OCI-LY7 (cell line): ENCODE measurements at regions not wholly inside any gene's neighbourhood (a gene's known extent, or its start where the extent isn't known, plus 50 kb on each side); places are given as distances from the start of the nearest gene placed in this dataset.

Experiments
- BruUV-seq: library from RNA; stranded (reverse); fragments of 400-500 nt; replicated peaks from 2 replicates; lab custom pipeline; 2021; lab: Mats Ljungman, UMichigan
- CTCF ChIA-PET: fragments of 300-600 bp; sonication (Branson Sonifier 250); formaldehyde crosslinking; loops from one replicate; lab custom pipeline; 2022; ENCODE audit warnings: antibody characterized with exemption; ENCODE audit not compliant: unreplicated experiment; lab: Charles Lee
- POLR2A ChIA-PET: fragments of 300-600 bp; sonication (Branson Sonifier 250); formaldehyde crosslinking; loops from one replicate; lab custom pipeline; 2022; ENCODE audit warnings: antibody characterized with exemption; lab: Charles Lee
- DNase-seq: peaks from one replicate; pipeline ENCODE4 v3.0.0-alpha.2; 2015; ENCODE audit warnings: low spot score
- H2AFZ ChIP-seq: fragments of 200-600 bp; sonication (generic), shearing (Covaris generic); 2 replicates; pipeline ENCODE4 v1.6.1; 2014; ENCODE audit warnings: mild to moderate bottlenecking, antibody characterized with exemption, low read length, moderate library complexity
- H3K27ac ChIP-seq: fragments of 200-600 bp; sonication (generic); 2 replicates; pipeline ENCODE4 v1.5.1; 2014; ENCODE audit warnings: mixed run types, low read depth, mild to moderate bottlenecking, moderate library complexity, low read length, inconsistent platforms; ENCODE audit not compliant: poor library complexity, severe bottlenecking
- H3K36me3 ChIP-seq: fragments of 200-600 bp; sonication (generic); 2 replicates; pipeline ENCODE4 v1.6.1; 2014; ENCODE audit warnings: mild to moderate bottlenecking, antibody characterized with exemption, low read length, moderate library complexity, mixed read lengths; ENCODE audit not compliant: insufficient read depth
- H3K4me1 ChIP-seq: fragments of 200-600 bp; sonication (generic); 2 replicates; pipeline ENCODE4 v1.5.1; 2014; ENCODE audit warnings: mild to moderate bottlenecking, low read length; ENCODE audit not compliant: insufficient read depth, poor library complexity, severe bottlenecking
- H3K4me2 ChIP-seq: fragments of 200-600 bp; sonication (generic); 2 replicates; pipeline ENCODE4 v1.6.1; 2014; ENCODE audit warnings: mild to moderate bottlenecking, low read length
- H3K4me3 ChIP-seq: fragments of 200-600 bp; sonication (generic); 2 replicates; pipeline ENCODE4 v1.5.1; 2014; ENCODE audit warnings: mild to moderate bottlenecking, low read depth, low read length; ENCODE audit not compliant: poor library complexity, severe bottlenecking
- H3K79me2 ChIP-seq: fragments of 200-600 bp; sonication (generic); 2 replicates; pipeline ENCODE4 v1.6.1; 2016; ENCODE audit warnings: low read depth, mild to moderate bottlenecking, low read length, moderate library complexity, mixed read lengths; ENCODE audit not compliant: insufficient read depth
- H3K9me2 ChIP-seq: fragments of 200-600 bp; sonication (generic); 2 replicates; pipeline ENCODE4 v1.6.1; 2016; ENCODE audit warnings: mild to moderate bottlenecking, low read length, mixed read lengths; ENCODE audit not compliant: insufficient read depth
- H3K9me3 ChIP-seq: fragments of 200-600 bp; sonication (generic); 2 replicates; pipeline ENCODE4 v1.6.1; 2014; ENCODE audit warnings: mild to moderate bottlenecking, mixed run types, low read length, mixed read lengths
- H4K20me1 ChIP-seq: fragments of 200-600 bp; sonication (generic); 2 replicates; pipeline ENCODE4 v1.6.1; 2014; ENCODE audit warnings: mild to moderate bottlenecking, antibody characterized with exemption, low read length, moderate library complexity, mixed read lengths; ENCODE audit not compliant: insufficient read depth
- CTCF ChIP-seq: fragments of 200-600 bp; sonication (generic); conservative IDR thresholded peaks from 2 replicates; pipeline ENCODE4 v1.5.1; 2014; ENCODE audit warnings: mild to moderate bottlenecking, antibody characterized with exemption, low read length, moderate library complexity, mixed read lengths
- EZH2phosphoT487 ChIP-seq: fragments of 200-600 bp; sonication (generic); IDR thresholded peaks from 2 replicates; pipeline ENCODE4 v1.6.1; 2018; ENCODE audit warnings: low read depth, borderline replicate concordance, mild to moderate bottlenecking, mixed run types, antibody characterized with exemption, low read length, moderate library complexity, mixed read lengths
- intact Hi-C: fragments of 100-400 bp; cut with micrococcal nuclease; formaldehyde crosslinking; loops from one replicate; pipeline ENCODE4 v1.10.0; 2022; ENCODE audit not compliant: unreplicated experiment

GRCh38 chr6:103885446-103885845 lies 974.3 kb downstream of the HACE1 start:
- H3K4me1 ChIP-seq = no peaks in the 10 kb centered on the region
- BruUV-seq = no TSS peak
- no peaks in the 10 kb centered on the region for H4K20me1 ChIP-seq
- no peak overlapping the region for H2AFZ ChIP-seq
- no peak overlapping the region for H3K4me2 ChIP-seq
- H3K79me2 ChIP-seq = no peaks in the 10 kb centered on the region
- POLR2A ChIA-PET = no interaction called here
- H3K27ac ChIP-seq = no peak overlapping the region
- TF ChIP-seq CTCF = no peak
- no peak for TF ChIP-seq EZH2phosphoT487
- H3K36me3 ChIP-seq = no peaks in the 10 kb centered on the region
- CTCF ChIA-PET = no interaction called here
- no peak for DNase-seq
- no peaks in the 10 kb centered on the region for H3K9me2 ChIP-seq
- intact Hi-C loops = no loop called here
- no peaks in the 10 kb centered on the region for H3K9me3 ChIP-seq
- no peak overlapping the region for H3K4me3 ChIP-seq

GRCh38 chr6:103879800-103880199 lies 979.9 kb downstream of the HACE1 start:
- no TSS peak for BruUV-seq
- no peak for DNase-seq
- Histone ChIP-seq H3K9me2 (no peaks in the 10 kb centered on the region), H3K79me2 (no peaks in the 10 kb centered on the region), H3K27ac (no peak overlapping the region), H3K9me3 (no peaks in the 10 kb centered on the region), H2AFZ (no peak overlapping the region), H3K4me3 (no peak overlapping the region), H4K20me1 (no peaks in the 10 kb centered on the region), H3K36me3 (no peaks in the 10 kb centered on the region), H3K4me1 (no peaks in the 10 kb centered on the region), H3K4me2 (no peak overlapping the region)
- ChIA-PET POLR2A (no interaction called here), CTCF (no interaction called here)
- TF ChIP-seq CTCF = no peak
- TF ChIP-seq EZH2phosphoT487 = no peak
- intact Hi-C loops = no loop called here

GRCh38 chr6:103875221-103875620 lies 984.5 kb downstream of the HACE1 start:
- ChIA-PET CTCF (no interaction called here), POLR2A (no interaction called here)
- Histone ChIP-seq H3K4me2 (no peak overlapping the region), H3K36me3 (no peaks in the 10 kb centered on the region), H4K20me1 (no peaks in the 10 kb centered on the region), H3K9me2 (no peaks in the 10 kb centered on the region), H3K4me1 (no peaks in the 10 kb centered on the region), H3K4me3 (no peak overlapping the region), H3K27ac (no peak overlapping the region), H3K9me3 (no peaks in the 10 kb centered on the region), H2AFZ (no peak overlapping the region), H3K79me2 (no peaks in the 10 kb centered on the region)
- no peak for DNase-seq
- no TSS peak for BruUV-seq
- intact Hi-C loops = no loop called here
- TF ChIP-seq EZH2phosphoT487 = no peak
- TF ChIP-seq CTCF = no peak
